Adrenal gland (tissue), 9 donors: ENCODE measurements at regions not wholly inside any gene's neighbourhood (a gene's known extent, or its start where the extent isn't known, plus 50 kb on each side); places are given as distances from the start of the nearest gene placed in this dataset.

Experiments
- DNase-seq, 7 donors: peaks; one replicate each; pipeline ENCODE4 v3.0.0-alpha.2; 2019 to 2020
- H3K27ac ChIP-seq, 5 donors: fragments of 200-600 bp; sonication (generic) in 4 of 5; 1 replicate in 3 of 5; 2 replicates in 2 of 5; pipeline versions ENCODE4 v1.5.1 to v1.8.0; 2016 to 2020; ENCODE audit warnings: mild to moderate bottlenecking in 1 of 5
- H3K27me3 ChIP-seq: fragments of 200-600 bp; 2 replicates; pipeline ENCODE4 v1.8.0; 2021
- H3K36me3 ChIP-seq, 2 donors: fragments of 200-600 bp; replicated peaks in 1 of 2; 1 replicate in 1 of 2; 2 replicates in 1 of 2; pipeline versions ENCODE4 v1.5.1 to v1.8.0; 2018 to 2022
- H3K4me1 ChIP-seq, 2 donors: fragments of 200-600 bp; replicated peaks in 1 of 2; 1 replicate in 1 of 2; 2 replicates in 1 of 2; pipeline versions ENCODE4 v1.5.1 to v1.8.0; 2018 to 2021
- H3K4me3 ChIP-seq, 4 donors: fragments of 200-600 bp; sonication (generic) in 3 of 4; one replicate each; pipeline ENCODE4 v1.5.1; 2016 to 2018
- H3K9me3 ChIP-seq, 3 donors: fragments of 200-600 bp; sonication (generic) in 1 of 3; replicated peaks in 1 of 3; 1 replicate in 2 of 3; 2 replicates in 1 of 3; pipeline versions ENCODE4 v1.5.1 to v1.8.0; 2016 to 2021
- POLR2A ChIP-seq, 2 donors: fragments of 450-650 bp; IDR thresholded peaks; one replicate each; pipeline ENCODE4 v1.6.1; 2017; ENCODE audit warnings: antibody characterized with exemption in 2 of 2, mild to moderate bottlenecking in 2 of 2, moderate library complexity in 1 of 2
- WGBS, 4 donors: extraction: QIAGEN DNeasy Blood & Tissue Kit in 2 of 4; methylation state at CpG; one replicate each; pipeline versions ENCODE4 v1.1.5 to v1.1.7; 2013 to 2017; 5-methylcytosine and 5-hydroxymethylcytosine counted together
- intact Hi-C, 2 donors: fragments of 100-400 bp; cut with DNase I; formaldehyde crosslinking; loops; one replicate each; pipeline versions ENCODE4 v1.14.1 to v1.15.0; 2022 to 2023
- TF ChIP-seq, protein P1 (sequence below), 6 experiments: fragments of 450-650 bp in 4 of 6; fragments of 200-600 bp in 2 of 6; sonication (generic) in 1 of 6; IDR thresholded peaks; 1 replicate in 5 of 6; 2 replicates in 1 of 6; pipeline versions ENCODE4 v1.5.1 to v1.8.0; 2016 to 2021; ENCODE audit warnings: antibody characterized with exemption in 6 of 6, mild to moderate bottlenecking in 2 of 6, moderate library complexity in 1 of 6
- donor health status: healthy with polysubstance abuse.
- donor health status: Bipolar disorder and iron deficiency.
- donor health status: DM: yes; HTN: yes; CAD: no.
- donor health status: DM: no; HTN: no; CAD: no.
- donor health status: DM: no; HTN: no; CAD: no.

DNA sequence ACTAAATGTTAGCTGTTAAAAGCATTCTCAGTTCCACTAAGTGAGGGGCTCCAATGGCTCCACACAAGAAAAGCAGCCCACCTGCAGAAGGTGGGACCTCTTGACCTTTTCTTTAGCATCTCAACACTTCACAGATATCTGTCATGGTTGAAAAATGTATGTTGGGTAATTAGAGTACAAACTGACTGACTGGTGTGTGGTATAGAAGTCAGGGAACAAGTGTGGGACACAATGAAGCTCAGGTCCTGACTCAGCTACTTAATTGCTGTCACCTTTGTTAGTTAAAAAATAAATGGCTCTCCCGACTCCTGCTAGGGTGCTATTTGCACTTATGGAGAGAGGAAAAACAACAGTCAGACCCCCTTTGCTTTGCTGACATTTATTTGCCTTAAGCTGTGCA is 299.0 kb downstream of the TTC6 start:
- TF ChIP-seq, protein P1, sequence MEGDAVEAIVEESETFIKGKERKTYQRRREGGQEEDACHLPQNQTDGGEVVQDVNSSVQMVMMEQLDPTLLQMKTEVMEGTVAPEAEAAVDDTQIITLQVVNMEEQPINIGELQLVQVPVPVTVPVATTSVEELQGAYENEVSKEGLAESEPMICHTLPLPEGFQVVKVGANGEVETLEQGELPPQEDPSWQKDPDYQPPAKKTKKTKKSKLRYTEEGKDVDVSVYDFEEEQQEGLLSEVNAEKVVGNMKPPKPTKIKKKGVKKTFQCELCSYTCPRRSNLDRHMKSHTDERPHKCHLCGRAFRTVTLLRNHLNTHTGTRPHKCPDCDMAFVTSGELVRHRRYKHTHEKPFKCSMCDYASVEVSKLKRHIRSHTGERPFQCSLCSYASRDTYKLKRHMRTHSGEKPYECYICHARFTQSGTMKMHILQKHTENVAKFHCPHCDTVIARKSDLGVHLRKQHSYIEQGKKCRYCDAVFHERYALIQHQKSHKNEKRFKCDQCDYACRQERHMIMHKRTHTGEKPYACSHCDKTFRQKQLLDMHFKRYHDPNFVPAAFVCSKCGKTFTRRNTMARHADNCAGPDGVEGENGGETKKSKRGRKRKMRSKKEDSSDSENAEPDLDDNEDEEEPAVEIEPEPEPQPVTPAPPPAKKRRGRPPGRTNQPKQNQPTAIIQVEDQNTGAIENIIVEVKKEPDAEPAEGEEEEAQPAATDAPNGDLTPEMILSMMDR (IDR thresholded peaks at IDR 0.05): no peak
- no peak for TF ChIP-seq POLR2A (IDR thresholded peaks at IDR 0.05)
- Histone ChIP-seq H3K27me3 (no peaks in the 10 kb centered on the region), H3K27ac (no peak overlapping the region), H3K36me3 (no peaks in the 10 kb centered on the region), H3K9me3 (no peaks in the 10 kb centered on the region), H3K4me1 (no peaks in the 10 kb centered on the region), H3K4me3 (no peak overlapping the region)
- intact Hi-C loops: loop anchor here in 1 of 2 donors (10.0 kb wide), 1 partner anchor 290 kb away; no protein-coding TSS in a partner anchor
- DNase-seq: no peak
- WGBS, 4 donors: 50 to 58% (median 51%) methylated on average over 1 of the region's 1 CpG

DNA sequence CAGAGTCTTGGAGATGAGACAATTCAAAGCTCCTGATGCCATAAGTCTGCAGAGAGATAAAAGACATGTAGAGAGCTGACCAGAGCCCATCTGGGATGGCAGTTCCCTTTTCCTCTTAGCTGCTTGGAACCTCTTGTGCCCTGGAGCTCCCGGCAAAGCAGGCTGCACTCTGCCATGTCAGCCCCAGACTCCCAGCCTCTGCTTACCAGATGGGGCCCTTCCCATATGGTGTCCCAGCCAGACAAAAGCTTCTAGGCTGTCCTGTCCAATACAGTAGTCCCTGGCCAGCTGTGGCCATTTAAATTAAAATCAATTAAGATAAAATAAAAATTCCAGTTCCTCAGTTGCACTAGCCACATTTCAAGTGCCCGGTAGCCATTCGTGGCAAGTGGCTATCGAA is 303.9 kb downstream of the TTC6 start:
- Histone ChIP-seq H3K36me3 (no peaks in the 10 kb centered on the region), H3K4me3 (no peak overlapping the region), H3K4me1 (no peaks in the 10 kb centered on the region), H3K9me3 (no peaks in the 10 kb centered on the region), H3K27me3 (no peaks in the 10 kb centered on the region), H3K27ac (no peak overlapping the region)
- WGBS, 4 donors: 75 to 88% (median 84%) methylated on average over 4 of the region's 4 CpGs
- intact Hi-C loops: loop anchor here in 1 of 2 donors (10.0 kb wide), 1 partner anchor 285 kb away; no protein-coding TSS in a partner anchor
- DNase-seq: no peak
- no peak for TF ChIP-seq POLR2A (IDR thresholded peaks at IDR 0.05)
- TF ChIP-seq, protein P1 (IDR thresholded peaks at IDR 0.05): no peak

GRCh38 chr14:37900561-37900960 is 305.1 kb downstream of the TTC6 start:
- 52 to 65% (median 60%) methylated on average over 1 of the region's 1 CpG for WGBS, 4 donors
- TF ChIP-seq, protein P1 (IDR thresholded peaks at IDR 0.05): no peak
- TF ChIP-seq POLR2A (IDR thresholded peaks at IDR 0.05): no peak
- H3K4me3 ChIP-seq: no peak overlapping the region
- H3K4me1 ChIP-seq: no peaks in the 10 kb centered on the region
- no peak for DNase-seq
- H3K27ac ChIP-seq: no peak overlapping the region
- H3K9me3 ChIP-seq: no peaks in the 10 kb centered on the region
- no peaks in the 10 kb centered on the region for H3K36me3 ChIP-seq
- intact Hi-C loops: no loop called here
- no peaks in the 10 kb centered on the region for H3K27me3 ChIP-seq

DNA sequence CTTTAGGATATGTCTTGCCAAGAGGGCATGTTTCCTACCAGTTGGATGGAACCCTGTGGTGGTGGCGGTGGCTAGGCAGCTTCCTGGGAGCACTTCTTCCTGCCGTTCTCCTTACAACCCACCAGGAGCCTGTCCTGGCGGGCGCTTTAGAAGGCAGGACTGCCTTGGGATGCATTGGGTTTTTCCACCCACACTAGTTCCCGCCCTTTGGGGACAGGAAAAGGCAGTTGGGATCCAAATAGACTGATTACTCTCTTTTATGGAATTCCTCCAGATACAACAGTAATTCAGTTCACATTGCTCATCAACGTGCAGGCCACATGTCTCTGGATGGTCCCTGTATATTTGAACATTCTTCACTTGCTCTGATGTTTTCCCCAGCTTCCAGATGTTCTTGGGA is 305.7 kb upstream of the SSTR1 start:
- TF ChIP-seq, protein P1 (IDR thresholded peaks at IDR 0.05): no peak
- no peak for TF ChIP-seq POLR2A (IDR thresholded peaks at IDR 0.05)
- no peaks in the 10 kb centered on the region for H3K4me1 ChIP-seq
- intact Hi-C loops: no loop called here
- no peak overlapping the region for H3K4me3 ChIP-seq
- no peaks in the 10 kb centered on the region for H3K9me3 ChIP-seq
- no peak for DNase-seq
- no peaks in the 10 kb centered on the region for H3K36me3 ChIP-seq
- whole genome bisulfite sequencing, 4 donors: 56 to 59% (median 57%) methylated on average over 6 of the region's 6 CpGs
- no peak overlapping the region for H3K27ac ChIP-seq
- no peaks in the 10 kb centered on the region for H3K27me3 ChIP-seq
